Neuronal stem cell (in vitro differentiated cells): ENCODE measurements at regions not wholly inside any gene's neighbourhood (a gene's known extent, or its start where the extent isn't known, plus 50 kb on each side); places are given as distances from the start of the nearest gene placed in this dataset.
A peak's percentile ranks its signal among the peaks of the same experiment; 100 is the strongest.

ENCODE experiments used
- DNase-seq: peaks from one replicate; pipeline ENCODE4 v3.0.0-alpha.2; 2013; ENCODE audit warnings: low spot score
- H2AFZ ChIP-seq: one replicate; pipeline ENCODE4 v1.6.1; 2013; ENCODE audit warnings: mild to moderate bottlenecking, low read length, inconsistent platforms
- H2AK5ac ChIP-seq: 2 replicates; pipeline ENCODE4 v1.6.1; 2013; ENCODE audit warnings: low read depth, mild to moderate bottlenecking, inconsistent platforms, low read length, moderate library complexity, mixed read lengths
- H2BK120ac ChIP-seq: 2 replicates; pipeline ENCODE4 v1.6.1; 2013; ENCODE audit warnings: low read depth, mild to moderate bottlenecking, inconsistent platforms, low read length, moderate library complexity, mixed read lengths
- H2BK12ac ChIP-seq: one replicate; pipeline ENCODE4 v1.6.1; 2013; ENCODE audit warnings: low read length, inconsistent platforms
- H2BK15ac ChIP-seq: 2 replicates; pipeline ENCODE4 v1.6.1; 2013; ENCODE audit warnings: mild to moderate bottlenecking, low read length, inconsistent platforms, mixed read lengths
- H2BK5ac ChIP-seq: one replicate; pipeline ENCODE4 v1.6.1; 2013; ENCODE audit warnings: inconsistent platforms, mild to moderate bottlenecking, low read length, moderate library complexity
- H3K14ac ChIP-seq: one replicate; pipeline ENCODE4 v1.6.1; 2013; ENCODE audit warnings: low read length, inconsistent platforms
- H3K18ac ChIP-seq: 2 replicates; pipeline ENCODE4 v1.6.1; 2013; ENCODE audit warnings: low read length, inconsistent platforms
- H3K23ac ChIP-seq: 2 replicates; pipeline ENCODE4 v1.6.1; 2013; ENCODE audit warnings: low read depth, mild to moderate bottlenecking, mixed read lengths, low read length, inconsistent platforms; ENCODE audit not compliant: poor library complexity
- H3K27ac ChIP-seq: replicated peaks from 3 replicates; pipeline ENCODE4 v1.5.1; 2013; ENCODE audit warnings: low read length, inconsistent platforms
- H3K27me3 ChIP-seq, 3 experiments: 2 replicates each; pipeline ENCODE4 v1.6.1; 2013; ENCODE audit warnings: low read length in 3 of 3, mild to moderate bottlenecking in 2 of 3, inconsistent platforms in 1 of 3, low read depth in 1 of 3, mixed read lengths in 1 of 3, moderate library complexity in 1 of 3; ENCODE audit not compliant: control insufficient read depth in 3 of 3, insufficient read depth in 3 of 3
- H3K36me3 ChIP-seq, 2 donors: replicated peaks in 1 of 2; 2 replicates each; pipeline ENCODE4 v1.6.1; 2013; ENCODE audit warnings: low read length in 2 of 2; ENCODE audit not compliant: control insufficient read depth in 2 of 2, insufficient read depth in 2 of 2
- H3K4ac ChIP-seq: 2 replicates; pipeline ENCODE4 v1.6.1; 2013; ENCODE audit warnings: inconsistent platforms, mild to moderate bottlenecking, low read length, moderate library complexity
- H3K4me1 ChIP-seq, 2 donors: 1 replicate in 1 of 2; 2 replicates in 1 of 2; pipeline ENCODE4 v1.6.1; 2013; ENCODE audit warnings: low read length in 2 of 2, low read depth in 1 of 2; ENCODE audit not compliant: control insufficient read depth in 2 of 2, insufficient read depth in 1 of 2
- H3K4me2 ChIP-seq: one replicate; pipeline ENCODE4 v1.6.1; 2013; ENCODE audit warnings: mild to moderate bottlenecking, low read length, inconsistent platforms; ENCODE audit not compliant: insufficient read depth, poor library complexity, severe bottlenecking
- H3K4me3 ChIP-seq, 2 donors: 2 replicates each; pipeline ENCODE4 v1.5.1; 2013; ENCODE audit warnings: low read length in 2 of 2, mild to moderate bottlenecking in 2 of 2, inconsistent platforms in 1 of 2, moderate library complexity in 1 of 2
- H3K79me1 ChIP-seq: one replicate; pipeline ENCODE4 v1.6.1; 2013; ENCODE audit warnings: low read depth, mild to moderate bottlenecking, inconsistent platforms, low read length, moderate library complexity
- H3K9ac ChIP-seq: one replicate; pipeline ENCODE4 v1.6.1; 2013; ENCODE audit warnings: mild to moderate bottlenecking, low read depth, low read length, inconsistent platforms; ENCODE audit not compliant: poor library complexity
- H3K9me3 ChIP-seq, 2 donors: replicated peaks in 1 of 2; 2 replicates each; pipeline versions ENCODE3 to v1.6.1; 2013; ENCODE audit warnings: low read length in 2 of 2, mild to moderate bottlenecking in 2 of 2, inconsistent platforms in 1 of 2, low read depth in 1 of 2, mixed read lengths in 1 of 2, moderate library complexity in 1 of 2; ENCODE audit not compliant: control insufficient read depth in 2 of 2, insufficient read depth in 1 of 2
- H4K8ac ChIP-seq: one replicate; pipeline ENCODE4 v1.6.1; 2013; ENCODE audit warnings: low read depth, mild to moderate bottlenecking, inconsistent platforms, low read length, moderate library complexity
- H4K91ac ChIP-seq: one replicate; pipeline ENCODE4 v1.6.1; 2013; ENCODE audit warnings: low read length, low read depth, mild to moderate bottlenecking, inconsistent platforms; ENCODE audit not compliant: poor library complexity
- WGBS, 2 donors: extraction: QIAGEN DNeasy Blood & Tissue Kit; methylation state at CpG; one replicate each; pipeline ENCODE4 v1.1.7; 2013; ENCODE audit warnings: missing lambda C conversion rate in 2 of 2, mixed read lengths in 1 of 2; ENCODE audit not compliant: insufficient read length in 2 of 2, insufficient replicate concordance in 1 of 2; ENCODE audit errors: extremely low coverage in 2 of 2; 5-methylcytosine and 5-hydroxymethylcytosine counted together

DNA sequence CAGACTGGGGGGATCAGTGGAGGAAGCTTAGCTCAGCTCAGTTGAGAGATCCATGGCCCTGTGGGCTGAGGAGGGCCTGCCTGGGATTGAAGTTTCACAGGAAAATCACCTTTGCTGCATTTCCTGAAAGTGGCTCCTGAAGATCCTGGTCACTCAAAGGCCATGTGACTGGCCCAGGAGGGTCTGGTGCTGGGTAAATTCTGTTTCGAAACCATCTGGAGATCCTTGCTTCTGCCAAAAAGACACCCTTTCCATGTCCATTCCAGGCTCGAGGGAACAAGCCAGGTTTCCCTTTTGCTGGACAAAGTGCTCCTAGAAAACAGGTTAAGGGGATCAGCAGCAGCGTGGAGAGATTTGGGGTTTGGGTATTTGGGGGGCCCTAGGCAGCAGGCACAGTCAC is 293.3 kb downstream of the ZNF536 start:
- no peaks in the 10 kb centered on the region for H3K79me1 ChIP-seq
- no peaks in the 10 kb centered on the region for H3K27me3 ChIP-seq
- H4K8ac ChIP-seq: no peak overlapping the region
- no peak overlapping the region for H4K91ac ChIP-seq
- no peaks in the 10 kb centered on the region for H3K36me3 ChIP-seq
- no peak overlapping the region for H2BK12ac ChIP-seq
- no peak overlapping the region for H2BK15ac ChIP-seq
- no peak overlapping the region for H3K27ac ChIP-seq
- no peak overlapping the region for H3K23ac ChIP-seq
- H3K14ac ChIP-seq: no peak overlapping the region
- no peak for DNase-seq
- H2BK5ac ChIP-seq: no peak overlapping the region
- no peak overlapping the region for H2AFZ ChIP-seq
- no CpG with 5 or more reads among the region's 3 CpGs for WGBS, 2 donors
- H3K4me3 ChIP-seq: no peak overlapping the region
- no peak overlapping the region for H3K18ac ChIP-seq
- H3K4me2 ChIP-seq: no peak overlapping the region
- H3K9ac ChIP-seq: no peak overlapping the region
- H2AK5ac ChIP-seq: peak overlapping the region; percentile 15
- H3K4me1 ChIP-seq: peaks cover 3 to 9% of the 10 kb centered on the region in 2 donors
- H2BK120ac ChIP-seq: no peak overlapping the region
- H3K4ac ChIP-seq: no peak overlapping the region
- no peaks in the 10 kb centered on the region for H3K9me3 ChIP-seq

DNA sequence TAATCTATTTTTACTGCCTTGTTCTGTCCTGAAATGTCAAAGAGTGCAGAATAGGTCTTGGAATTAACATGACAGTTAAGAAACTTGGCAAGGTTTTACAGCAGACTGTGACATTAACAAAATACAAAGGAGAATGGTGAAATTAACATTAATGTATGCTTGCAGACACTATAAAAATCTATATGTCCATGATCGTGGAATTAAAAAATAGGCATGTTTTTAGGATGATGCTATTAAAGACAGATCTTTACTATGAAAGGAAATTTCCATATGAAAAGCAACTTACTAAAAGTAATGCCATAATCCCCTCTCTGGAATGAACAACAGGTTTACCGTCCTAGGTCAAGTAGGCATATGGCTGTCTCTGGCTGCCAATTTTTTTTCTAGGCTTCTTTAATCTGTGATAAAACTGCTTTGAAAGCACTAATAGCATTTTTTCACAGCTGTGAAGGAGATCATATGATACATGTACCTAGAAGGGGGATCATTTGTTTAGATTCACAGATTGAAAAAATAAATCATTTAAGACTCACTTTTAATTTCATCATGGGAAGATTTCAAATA is 291.5 kb downstream of the ZNF536 start:
- no peaks in the 10 kb centered on the region for H3K79me1 ChIP-seq
- no peak for DNase-seq
- no peak overlapping the region for H4K8ac ChIP-seq
- H2BK15ac ChIP-seq: no peak overlapping the region
- no CpG with 5 or more reads among the region's 2 CpGs for WGBS, 2 donors
- H3K4me3 ChIP-seq: no peak overlapping the region
- no peak overlapping the region for H3K9ac ChIP-seq
- H3K23ac ChIP-seq: no peak overlapping the region
- no peak overlapping the region for H3K4ac ChIP-seq
- no peak overlapping the region for H2BK12ac ChIP-seq
- H3K27me3 ChIP-seq: no peaks in the 10 kb centered on the region
- no peak overlapping the region for H2BK5ac ChIP-seq
- H3K27ac ChIP-seq: no peak overlapping the region
- no peak overlapping the region for H2AFZ ChIP-seq
- no peak overlapping the region for H3K4me2 ChIP-seq
- H4K91ac ChIP-seq: no peak overlapping the region
- no peak overlapping the region for H3K18ac ChIP-seq
- H2AK5ac ChIP-seq: no peak overlapping the region
- H3K36me3 ChIP-seq: no peaks in the 10 kb centered on the region
- peaks cover 3 to 5% of the 10 kb centered on the region in 2 donors for H3K4me1 ChIP-seq
- H3K9me3 ChIP-seq: no peaks in the 10 kb centered on the region
- no peak overlapping the region for H2BK120ac ChIP-seq
- H3K14ac ChIP-seq: no peak overlapping the region

DNA sequence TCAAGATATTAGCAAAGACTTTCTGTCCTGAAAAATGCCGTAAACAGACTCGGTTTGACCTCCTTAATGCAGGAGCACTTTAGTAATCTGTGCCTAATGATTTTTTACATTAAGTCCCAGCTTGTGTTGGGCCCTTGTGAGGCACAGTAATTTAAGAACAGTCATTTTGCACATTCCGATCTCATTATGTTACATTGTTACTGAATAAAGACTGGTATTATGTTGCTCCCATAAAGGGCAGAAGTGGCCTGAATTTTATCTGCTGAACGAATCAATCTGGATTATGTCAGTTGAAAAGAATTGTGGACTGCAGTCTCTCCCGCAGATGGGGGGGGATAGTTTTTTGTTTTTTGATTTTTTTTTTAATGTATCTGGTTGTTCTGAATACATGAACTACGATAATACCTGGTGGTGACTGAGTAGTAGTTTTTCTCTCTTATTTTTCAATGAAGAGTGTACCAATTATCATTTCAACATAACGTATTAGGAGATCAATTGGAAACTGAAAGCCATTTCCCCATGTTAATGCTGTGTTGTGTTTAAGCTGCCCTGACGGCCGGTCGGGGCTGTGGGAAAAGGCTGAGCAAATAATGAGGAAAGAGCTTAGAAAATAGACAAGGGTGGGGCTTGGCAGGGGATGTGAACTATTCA is 290.2 kb downstream of the ZNF536 start:
- Histone ChIP-seq H3K9me3 (no peaks in the 10 kb centered on the region), H2AFZ (no peak overlapping the region), H3K4me1 (peaks cover 3 to 5% of the 10 kb centered on the region in 2 donors), H2BK120ac (no peak overlapping the region), H3K23ac (no peak overlapping the region), H3K18ac (no peak overlapping the region), H2BK15ac (no peak overlapping the region), H3K4ac (no peak overlapping the region), H2BK5ac (no peak overlapping the region), H3K14ac (no peak overlapping the region), H3K9ac (no peak overlapping the region), H4K8ac (no peak overlapping the region), H3K79me1 (no peaks in the 10 kb centered on the region), H3K4me3 (no peak overlapping the region), H3K27me3 (no peaks in the 10 kb centered on the region), H4K91ac (no peak overlapping the region), H3K36me3 (no peaks in the 10 kb centered on the region), H2BK12ac (no peak overlapping the region), H2AK5ac (no peak overlapping the region), H3K27ac (no peak overlapping the region), H3K4me2 (no peak overlapping the region)
- DNase-seq: no peak
- WGBS, 2 donors: no CpG with 5 or more reads among the region's 10 CpGs

DNA sequence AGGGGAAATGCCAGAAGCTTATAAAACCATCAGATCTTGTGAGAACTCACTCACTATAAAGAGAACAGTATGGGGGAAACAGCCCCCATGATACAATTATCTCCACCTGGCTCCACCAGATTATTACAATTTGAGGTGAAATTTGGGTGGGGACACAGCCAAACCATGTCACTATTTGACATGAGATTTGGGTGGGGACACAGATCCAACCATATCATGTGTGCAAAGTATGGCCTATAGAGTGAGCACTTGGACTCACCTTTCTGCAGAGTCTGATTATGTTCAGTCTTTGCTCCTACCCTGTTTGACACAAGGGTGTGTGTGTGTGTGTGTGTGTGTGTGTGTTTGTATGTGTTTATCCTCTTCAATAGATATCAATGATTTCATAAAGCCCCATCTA is 287.5 kb downstream of the ZNF536 start:
- Histone ChIP-seq H4K91ac (no peak overlapping the region), H2BK120ac (no peak overlapping the region), H3K4me2 (no peak overlapping the region), H2BK15ac (no peak overlapping the region), H3K23ac (no peak overlapping the region), H2BK12ac (no peak overlapping the region), H2AK5ac (no peak overlapping the region), H3K79me1 (no peaks in the 10 kb centered on the region), H3K14ac (no peak overlapping the region), H4K8ac (no peak overlapping the region), H2BK5ac (no peak overlapping the region), H2AFZ (no peak overlapping the region), H3K4ac (no peak overlapping the region), H3K4me1 (peaks cover 0 to 3% of the 10 kb centered on the region in 2 donors), H3K36me3 (no peaks in the 10 kb centered on the region), H3K18ac (no peak overlapping the region), H3K9ac (no peak overlapping the region), H3K27me3 (no peaks in the 10 kb centered on the region), H3K4me3 (no peak overlapping the region), H3K27ac (no peak overlapping the region), H3K9me3 (no peaks in the 10 kb centered on the region)
- no peak for DNase-seq
